Caco-2 (cell line): ENCODE measurements at regions not wholly inside any gene's neighbourhood (a gene's known extent, or its start where the extent isn't known, plus 50 kb on each side); places are given as distances from the start of the nearest gene placed in this dataset.
"Not testable (repeated sequence)": the region's sequence is repeated elsewhere in the genome, so short reads cannot be mapped to it uniquely, and the experiment has no call there.

Experiments
- BruUV-seq: library from RNA; stranded (reverse); fragments of 400-500 nt; replicated peaks from 2 replicates; lab custom pipeline; 2021; lab: Mats Ljungman, UMichigan
- CTCF ChIA-PET: fragments of 300-600 bp; sonication (Branson Sonifier 250); formaldehyde crosslinking; loops from one replicate; lab custom pipeline; 2022; ENCODE audit warnings: antibody characterized with exemption; lab: Charles Lee
- POLR2A ChIA-PET: fragments of 300-600 bp; sonication (Branson Sonifier 250); formaldehyde crosslinking; loops from one replicate; lab custom pipeline; 2022; ENCODE audit warnings: antibody characterized with exemption; lab: Charles Lee
- DNase-seq, 2 experiments: peaks; one replicate each; pipeline versions ENCODE4 v3.0.0 to v3.0.0-alpha.2; 2020 to 2022
- H3K27me3 ChIP-seq: replicated peaks from 2 replicates; pipeline ENCODE4 v1.6.0; 2011; ENCODE audit warnings: low read length; ENCODE audit not compliant: control insufficient read depth, insufficient read depth
- H3K36me3 ChIP-seq: 2 replicates; pipeline ENCODE4 v1.5.1; 2011; ENCODE audit warnings: low read length; ENCODE audit not compliant: control insufficient read depth, insufficient read depth
- H3K4me1 ChIP-seq: fragments of 250-450 bp; sonication (Bioruptor Pico); 2 replicates; pipeline ENCODE4 v1.5.1; 2020; ENCODE audit warnings: mild to moderate bottlenecking
- H3K4me3 ChIP-seq: 2 replicates; pipeline ENCODE4 v1.5.1; 2011; ENCODE audit warnings: low read depth, mild to moderate bottlenecking, control low read depth, low read length
- H3K9me3 ChIP-seq: fragments of 250-450 bp; sonication (Bioruptor Pico); 2 replicates; pipeline ENCODE4 v1.5.1; 2020; ENCODE audit warnings: mild to moderate bottlenecking, moderate library complexity
- H3K27ac Mint-ChIP-seq: one replicate; pipeline ENCODE4 v1.8.0; 2022; ENCODE audit warnings: mixed read lengths; ENCODE audit not compliant: unreplicated experiment
- H3K27me3 Mint-ChIP-seq: one replicate; pipeline ENCODE4 v1.8.0; 2022; ENCODE audit warnings: mixed read lengths; ENCODE audit not compliant: insufficient read depth, unreplicated experiment
- H3K36me3 Mint-ChIP-seq: one replicate; pipeline ENCODE4 v1.8.0; 2022; ENCODE audit warnings: mild to moderate bottlenecking, mixed read lengths; ENCODE audit not compliant: insufficient read depth, unreplicated experiment
- H3K4me1 Mint-ChIP-seq: one replicate; pipeline ENCODE4 v1.8.0; 2022; ENCODE audit warnings: low read depth, mixed read lengths; ENCODE audit not compliant: unreplicated experiment
- H3K4me3 Mint-ChIP-seq: one replicate; pipeline ENCODE4 v1.8.0; 2022; ENCODE audit warnings: mild to moderate bottlenecking, moderate library complexity, mixed read lengths; ENCODE audit not compliant: unreplicated experiment
- H3K9me3 Mint-ChIP-seq: one replicate; pipeline ENCODE4 v1.8.0; 2022; ENCODE audit warnings: mixed read lengths; ENCODE audit not compliant: unreplicated experiment
- intact Hi-C: fragments of 100-400 bp; cut with micrococcal nuclease; formaldehyde crosslinking; loops from one replicate; pipeline ENCODE4 v1.10.0; 2022; ENCODE audit not compliant: unreplicated experiment
- TF ChIP-seq, protein P1 (sequence below), 2 experiments: fragments of 200-600 bp in 1 of 2; IDR thresholded peaks; 1 replicate in 1 of 2; 2 replicates in 1 of 2; pipeline versions ENCODE4 v1.5.1 to v1.8.0; 2011 to 2022; ENCODE audit warnings: antibody characterized with exemption in 1 of 2, control low read depth in 1 of 2, inconsistent platforms in 1 of 2, low read depth in 1 of 2, low read length in 1 of 2, mild to moderate bottlenecking in 1 of 2, moderate library complexity in 1 of 2; ENCODE audit not compliant: insufficient read depth in 1 of 2, severe bottlenecking in 1 of 2, unreplicated experiment in 1 of 2

DNA sequence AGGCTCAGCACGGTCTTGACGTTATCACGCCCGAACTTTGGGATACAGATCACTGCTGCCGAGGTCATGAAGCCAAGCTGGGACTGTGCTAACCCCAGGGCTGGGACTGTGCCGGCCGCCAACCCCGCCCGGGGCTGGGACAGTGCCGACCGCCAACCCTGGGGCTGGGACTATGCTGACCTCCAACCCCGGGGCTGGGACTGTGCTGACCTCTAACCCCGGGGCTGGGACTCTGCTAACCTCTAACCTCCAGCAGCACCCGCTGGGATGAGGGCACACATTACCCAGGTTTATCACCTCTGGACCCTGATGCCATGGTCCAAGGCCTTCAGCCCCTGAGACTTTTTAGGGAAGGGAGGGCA, 129.7 kb downstream of the IGLL1 start:
- H3K4me3 Mint-ChIP-seq: no peak overlapping the region
- H3K36me3 Mint-ChIP-seq: no peaks in the 10 kb centered on the region
- H3K4me1 Mint-ChIP-seq: no peaks in the 10 kb centered on the region
- Histone ChIP-seq H3K9me3 (no peaks in the 10 kb centered on the region), H3K4me1 (no peaks in the 10 kb centered on the region), H3K27me3 (no peaks in the 10 kb centered on the region), H3K36me3 (no peaks in the 10 kb centered on the region), H3K4me3 (no peak overlapping the region)
- TF ChIP-seq, protein P1, sequence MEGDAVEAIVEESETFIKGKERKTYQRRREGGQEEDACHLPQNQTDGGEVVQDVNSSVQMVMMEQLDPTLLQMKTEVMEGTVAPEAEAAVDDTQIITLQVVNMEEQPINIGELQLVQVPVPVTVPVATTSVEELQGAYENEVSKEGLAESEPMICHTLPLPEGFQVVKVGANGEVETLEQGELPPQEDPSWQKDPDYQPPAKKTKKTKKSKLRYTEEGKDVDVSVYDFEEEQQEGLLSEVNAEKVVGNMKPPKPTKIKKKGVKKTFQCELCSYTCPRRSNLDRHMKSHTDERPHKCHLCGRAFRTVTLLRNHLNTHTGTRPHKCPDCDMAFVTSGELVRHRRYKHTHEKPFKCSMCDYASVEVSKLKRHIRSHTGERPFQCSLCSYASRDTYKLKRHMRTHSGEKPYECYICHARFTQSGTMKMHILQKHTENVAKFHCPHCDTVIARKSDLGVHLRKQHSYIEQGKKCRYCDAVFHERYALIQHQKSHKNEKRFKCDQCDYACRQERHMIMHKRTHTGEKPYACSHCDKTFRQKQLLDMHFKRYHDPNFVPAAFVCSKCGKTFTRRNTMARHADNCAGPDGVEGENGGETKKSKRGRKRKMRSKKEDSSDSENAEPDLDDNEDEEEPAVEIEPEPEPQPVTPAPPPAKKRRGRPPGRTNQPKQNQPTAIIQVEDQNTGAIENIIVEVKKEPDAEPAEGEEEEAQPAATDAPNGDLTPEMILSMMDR (IDR thresholded peaks at IDR 0.05; ENCODE audit: insufficient read depth in 1 of 2, low read depth in 1 of 2, low read length in 1 of 2, severe bottlenecking in 1 of 2, unreplicated experiment in 1 of 2): no peak
- no peaks in the 10 kb centered on the region for H3K27me3 Mint-ChIP-seq
- ChIA-PET CTCF (no interaction called here), POLR2A (no interaction called here)
- no TSS peak for BruUV-seq
- H3K27ac Mint-ChIP-seq: no peak overlapping the region
- DNase-seq: no peak
- peaks cover 14% of the 10 kb centered on the region for H3K9me3 Mint-ChIP-seq
- intact Hi-C loops: no loop called here

DNA sequence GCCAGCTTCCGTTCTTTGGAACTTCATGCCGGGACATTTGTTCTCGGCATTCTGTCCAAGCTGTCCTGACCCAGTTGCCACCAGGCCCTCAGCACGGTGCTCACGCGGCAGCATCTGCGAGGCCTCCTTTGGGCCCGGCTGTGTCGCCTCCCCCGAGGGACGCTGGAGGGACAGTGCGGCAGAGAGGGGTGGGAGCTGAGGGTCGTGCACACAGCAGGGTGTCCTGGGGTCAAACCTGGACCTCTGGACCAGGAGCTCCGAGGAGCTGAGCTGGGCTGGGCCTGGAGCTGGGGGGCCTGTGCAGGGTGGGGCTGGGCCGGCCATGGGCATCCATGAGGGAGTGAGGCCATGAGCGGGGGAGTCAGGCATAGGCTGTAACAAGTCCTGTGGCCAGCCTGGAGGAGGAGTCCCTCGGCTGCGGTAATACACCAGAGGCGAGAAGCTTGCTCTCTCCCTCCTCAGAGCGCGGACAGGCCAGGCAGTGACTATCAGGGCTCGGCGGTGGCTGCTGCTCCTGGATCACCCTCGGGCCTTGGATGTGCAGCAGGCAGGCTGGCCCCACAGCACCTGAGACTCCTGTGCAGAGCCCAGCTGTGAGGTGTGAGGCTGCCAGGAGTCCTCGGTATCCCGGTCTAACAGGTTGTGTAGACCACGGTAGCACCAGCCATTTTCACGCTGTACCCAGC, 130.2 kb downstream of the IGLL1 start:
- H3K4me1 ChIP-seq, H3K4me3 ChIP-seq, H3K9me3 ChIP-seq, H3K27ac Mint-ChIP-seq, POLR2A ChIA-PET, CTCF ChIA-PET, H3K36me3 ChIP-seq, DNase-seq, H3K36me3 Mint-ChIP-seq, H3K27me3 Mint-ChIP-seq, H3K4me1 Mint-ChIP-seq, H3K27me3 ChIP-seq, H3K4me3 Mint-ChIP-seq, intact Hi-C loops, BruUV-seq: not testable (repeated sequence)
- peaks cover 14% of the 10 kb centered on the region for H3K9me3 Mint-ChIP-seq

DNA sequence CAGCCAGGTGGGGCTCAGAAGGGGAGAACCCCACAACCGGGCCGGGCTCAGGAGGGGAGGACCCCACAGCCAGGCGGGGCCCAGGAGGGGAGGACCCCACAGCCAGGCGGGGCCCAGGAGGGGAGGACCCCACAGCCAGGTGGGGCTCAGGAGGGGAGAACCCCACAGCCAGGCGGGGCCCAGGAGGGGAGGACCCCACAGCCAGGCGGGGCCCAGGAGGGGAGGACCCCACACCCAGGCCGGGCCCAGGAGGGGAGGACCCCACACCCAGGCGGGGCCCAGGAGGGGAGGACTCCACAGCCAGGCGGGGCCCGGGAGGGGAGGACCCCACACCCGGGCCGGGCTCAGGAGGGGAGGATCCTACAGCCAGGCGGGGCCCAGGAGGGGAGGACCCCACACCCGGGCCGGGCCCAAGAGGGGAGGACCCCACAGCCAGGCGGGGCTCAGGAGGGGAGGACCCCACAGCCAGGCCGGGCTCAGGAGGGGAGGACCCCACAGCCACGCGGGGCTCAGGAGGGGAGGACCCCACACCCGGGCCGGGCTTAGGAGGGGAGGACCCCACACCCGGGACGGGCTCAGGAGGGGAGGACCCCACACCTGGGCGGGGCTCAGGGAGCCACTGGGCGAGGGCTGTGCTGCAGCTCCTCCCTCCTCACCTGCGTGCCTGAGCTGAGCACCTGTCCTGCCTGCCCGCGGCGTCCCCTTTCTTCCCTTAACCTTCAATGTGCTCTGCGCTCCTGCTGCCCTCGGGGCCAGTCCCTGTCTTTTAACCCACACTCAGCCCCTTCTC, 131.4 kb downstream of the IGLL1 start:
- intact Hi-C loops, H3K27ac Mint-ChIP-seq, H3K9me3 ChIP-seq, DNase-seq, H3K4me1 ChIP-seq, BruUV-seq, POLR2A ChIA-PET, H3K36me3 Mint-ChIP-seq, H3K4me3 Mint-ChIP-seq, H3K4me1 Mint-ChIP-seq, H3K27me3 ChIP-seq, H3K4me3 ChIP-seq, H3K27me3 Mint-ChIP-seq, H3K36me3 ChIP-seq, CTCF ChIA-PET: not testable (repeated sequence)
- peaks cover 14% of the 10 kb centered on the region for H3K9me3 Mint-ChIP-seq

DNA sequence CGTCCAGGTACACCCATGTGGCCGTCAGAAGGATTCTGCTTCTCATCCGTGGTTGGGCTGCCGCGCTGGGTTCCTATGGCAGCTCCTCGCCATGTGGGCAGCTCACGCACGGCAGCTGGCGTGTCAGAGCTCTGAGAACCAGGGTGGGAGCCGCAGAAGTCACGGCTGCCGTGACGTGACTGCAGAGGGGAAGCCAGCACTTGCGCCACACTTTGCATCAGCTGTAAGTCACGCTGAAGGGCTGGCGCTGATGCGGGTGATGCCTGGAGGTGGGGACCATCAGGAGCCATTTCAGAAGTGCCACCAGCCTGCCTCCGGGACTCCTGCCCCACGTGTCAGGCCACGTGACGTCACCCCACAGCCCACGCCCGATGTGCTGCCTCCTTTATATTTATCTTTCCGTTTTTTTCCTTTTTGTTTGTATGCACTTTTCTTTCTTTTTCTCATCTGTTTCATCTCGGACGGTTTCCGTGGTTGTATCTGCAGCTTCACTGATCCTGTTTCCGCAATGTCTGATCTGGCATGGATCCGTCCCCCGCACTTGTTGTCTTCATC, 133.2 kb downstream of the IGLL1 start:
- TF ChIP-seq, protein P1 (IDR thresholded peaks at IDR 0.05; ENCODE audit: insufficient read depth in 1 of 2, low read depth in 1 of 2, low read length in 1 of 2, severe bottlenecking in 1 of 2, unreplicated experiment in 1 of 2): no peak
- Mint-ChIP-seq H3K27me3 (no peaks in the 10 kb centered on the region), H3K4me1 (no peaks in the 10 kb centered on the region), H3K36me3 (no peaks in the 10 kb centered on the region), H3K27ac (no peak overlapping the region), H3K4me3 (no peak overlapping the region), H3K9me3 (peaks cover 14% of the 10 kb centered on the region)
- no TSS peak for BruUV-seq
- Histone ChIP-seq H3K4me1 (no peaks in the 10 kb centered on the region), H3K27me3 (no peaks in the 10 kb centered on the region), H3K4me3 (no peak overlapping the region), H3K36me3 (no peaks in the 10 kb centered on the region), H3K9me3 (no peaks in the 10 kb centered on the region)
- DNase-seq: no peak
- POLR2A ChIA-PET: no interaction called here
- intact Hi-C loops: no loop called here
- CTCF ChIA-PET: no interaction called here

DNA sequence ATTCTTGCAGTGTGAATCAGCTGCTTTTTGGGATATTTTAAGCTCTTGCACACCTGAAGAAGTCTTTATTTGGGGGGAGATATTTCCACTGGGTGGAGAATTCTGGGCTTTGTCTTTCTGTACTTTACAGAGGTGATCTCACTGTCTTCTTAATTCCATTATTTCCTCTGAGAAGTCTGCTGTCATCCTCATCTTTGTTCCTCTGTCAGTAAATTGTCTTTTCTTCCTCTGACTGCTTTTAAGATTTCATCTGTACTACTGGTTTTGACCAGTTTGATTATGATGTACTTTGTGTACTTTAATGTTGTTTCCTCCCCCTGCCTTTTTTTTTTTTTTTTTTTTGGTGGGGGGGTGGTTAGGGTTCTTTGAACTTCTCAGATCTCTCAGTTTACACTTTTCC, 133.9 kb downstream of the IGLL1 start:
- POLR2A ChIA-PET, H3K9me3 ChIP-seq, H3K4me3 Mint-ChIP-seq, H3K36me3 ChIP-seq, H3K4me1 ChIP-seq, intact Hi-C loops, H3K27me3 ChIP-seq, H3K4me3 ChIP-seq, BruUV-seq, H3K27ac Mint-ChIP-seq, H3K36me3 Mint-ChIP-seq, CTCF ChIA-PET, DNase-seq, H3K4me1 Mint-ChIP-seq, H3K27me3 Mint-ChIP-seq: not testable (repeated sequence)
- peaks cover 14% of the 10 kb centered on the region for H3K9me3 Mint-ChIP-seq
